C4-2B (cell line): ENCODE measurements at regions not wholly inside any gene's neighbourhood (a gene's known extent, or its start where the extent isn't known, plus 50 kb on each side); places are given as distances from the start of the nearest gene placed in this dataset.

Experiments
- ZFX ChIP-seq: fragments of 450-650 bp; IDR thresholded peaks from 2 replicates; pipeline ENCODE4 v1.6.1; 2017
- TF ChIP-seq, protein P1 (sequence below): fragments of 450-650 bp; conservative IDR thresholded peaks from 2 replicates; pipeline ENCODE4 v1.5.1; 2017; ENCODE audit warnings: mild to moderate bottlenecking

DNA sequence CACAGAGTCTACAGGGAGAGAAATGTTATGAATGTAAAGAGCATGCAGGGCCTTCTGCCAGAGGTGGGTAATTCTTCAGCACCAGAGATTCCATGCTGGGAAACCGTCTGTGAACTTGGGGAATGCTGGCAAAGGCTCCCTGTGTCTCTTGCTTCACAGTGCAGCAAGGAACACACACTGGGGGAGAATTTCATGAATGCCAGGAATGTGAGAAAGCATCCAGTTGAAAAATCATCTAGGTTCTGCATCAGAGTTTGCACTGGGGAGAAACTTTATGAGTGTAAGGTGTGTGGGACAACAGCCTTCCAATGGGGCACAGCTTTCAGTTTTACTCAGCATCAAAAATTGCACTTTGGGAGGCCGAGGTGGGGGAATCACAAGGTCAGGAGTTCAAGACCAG lies 224.3 kb upstream of the IGFBP3 start:
- TF ChIP-seq, protein P1, sequence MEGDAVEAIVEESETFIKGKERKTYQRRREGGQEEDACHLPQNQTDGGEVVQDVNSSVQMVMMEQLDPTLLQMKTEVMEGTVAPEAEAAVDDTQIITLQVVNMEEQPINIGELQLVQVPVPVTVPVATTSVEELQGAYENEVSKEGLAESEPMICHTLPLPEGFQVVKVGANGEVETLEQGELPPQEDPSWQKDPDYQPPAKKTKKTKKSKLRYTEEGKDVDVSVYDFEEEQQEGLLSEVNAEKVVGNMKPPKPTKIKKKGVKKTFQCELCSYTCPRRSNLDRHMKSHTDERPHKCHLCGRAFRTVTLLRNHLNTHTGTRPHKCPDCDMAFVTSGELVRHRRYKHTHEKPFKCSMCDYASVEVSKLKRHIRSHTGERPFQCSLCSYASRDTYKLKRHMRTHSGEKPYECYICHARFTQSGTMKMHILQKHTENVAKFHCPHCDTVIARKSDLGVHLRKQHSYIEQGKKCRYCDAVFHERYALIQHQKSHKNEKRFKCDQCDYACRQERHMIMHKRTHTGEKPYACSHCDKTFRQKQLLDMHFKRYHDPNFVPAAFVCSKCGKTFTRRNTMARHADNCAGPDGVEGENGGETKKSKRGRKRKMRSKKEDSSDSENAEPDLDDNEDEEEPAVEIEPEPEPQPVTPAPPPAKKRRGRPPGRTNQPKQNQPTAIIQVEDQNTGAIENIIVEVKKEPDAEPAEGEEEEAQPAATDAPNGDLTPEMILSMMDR: no peak
- no peak for TF ChIP-seq ZFX
